PC-9 (cell line): ENCODE measurements at regions not wholly inside any gene's neighbourhood (a gene's known extent, or its start where the extent isn't known, plus 50 kb on each side); places are given as distances from the start of the nearest gene placed in this dataset.

ENCODE experiments used
- BruUV-seq: library from RNA; stranded (reverse); fragments of 400-500 nt; replicated peaks from 2 replicates; lab custom pipeline; 2021; lab: Mats Ljungman, UMichigan
- CTCF ChIA-PET: fragments of 300-600 bp; sonication (Branson Sonifier 250); formaldehyde crosslinking; loops from one replicate; lab custom pipeline; 2022; ENCODE audit warnings: antibody characterized with exemption; lab: Charles Lee
- POLR2A ChIA-PET: fragments of 300-600 bp; sonication (Branson Sonifier 250); formaldehyde crosslinking; loops from one replicate; lab custom pipeline; 2022; ENCODE audit warnings: antibody characterized with exemption; ENCODE audit not compliant: unreplicated experiment; lab: Charles Lee
- DNase-seq, 2 experiments: peaks; one replicate each; pipeline versions ENCODE4 v3.0.0 to v3.0.0-alpha.2; 2015 to 2022; ENCODE audit warnings: mixed read lengths in 1 of 2
- H2AFZ ChIP-seq: fragments of 200-600 bp; sonication (generic); 2 replicates; pipeline ENCODE4 v1.8.1; 2017; ENCODE audit warnings: antibody characterized with exemption
- H3F3A ChIP-seq: fragments of 200-600 bp; sonication (generic); 2 replicates; pipeline ENCODE4 v1.8.1; 2017; ENCODE audit warnings: antibody characterized with exemption, mild to moderate bottlenecking, low read depth; ENCODE audit not compliant: insufficient read depth
- H3K27ac ChIP-seq: fragments of 200-600 bp; sonication (generic); 2 replicates; pipeline ENCODE4 v1.6.1; 2016; ENCODE audit warnings: mixed run types
- H3K27me3 ChIP-seq: fragments of 200-600 bp; sonication (generic); 2 replicates; pipeline ENCODE4 v1.6.1; 2016; ENCODE audit warnings: low read depth, mixed run types; ENCODE audit not compliant: insufficient read depth
- H3K36me3 ChIP-seq: fragments of 200-600 bp; sonication (generic); 2 replicates; pipeline ENCODE4 v1.6.1; 2016; ENCODE audit warnings: low read depth, mixed run types
- H3K4me1 ChIP-seq: fragments of 200-600 bp; sonication (generic); replicated peaks from 2 replicates; pipeline ENCODE4 v1.6.1; 2016; ENCODE audit warnings: mixed run types; ENCODE audit not compliant: insufficient read depth
- H3K4me2 ChIP-seq: fragments of 200-600 bp; sonication (generic); 2 replicates; pipeline ENCODE4 v1.6.1; 2017; ENCODE audit warnings: mixed run types
- H3K4me3 ChIP-seq: fragments of 200-600 bp; sonication (generic); 2 replicates; pipeline ENCODE4 v1.6.1; 2016; ENCODE audit warnings: mixed run types
- H3K79me2 ChIP-seq: fragments of 200-600 bp; sonication (generic); 2 replicates; pipeline ENCODE4 v1.6.1; 2017; ENCODE audit warnings: low read depth, mixed run types
- H3K9me2 ChIP-seq: fragments of 200-600 bp; sonication (generic); 2 replicates; pipeline ENCODE4 v1.8.1; 2017; ENCODE audit warnings: mild to moderate bottlenecking; ENCODE audit not compliant: insufficient read depth
- H3K9me3 ChIP-seq: fragments of 200-600 bp; sonication (generic); 2 replicates; pipeline ENCODE4 v1.8.1; 2016; ENCODE audit warnings: low read depth; ENCODE audit not compliant: insufficient read depth
- H4K20me1 ChIP-seq: fragments of 200-600 bp; sonication (generic); 2 replicates; pipeline ENCODE4 v1.8.1; 2017; ENCODE audit not compliant: insufficient read depth
- CTCF ChIP-seq: fragments of 200-600 bp; sonication (generic); conservative IDR thresholded peaks from 2 replicates; pipeline ENCODE4 v1.6.1; 2017; ENCODE audit warnings: mixed run types, antibody characterized with exemption, mild to moderate bottlenecking, moderate library complexity
- EZH2 ChIP-seq: fragments of 200-600 bp; sonication (generic); IDR thresholded peaks from 2 replicates; pipeline ENCODE4 v1.8.0; 2017; ENCODE audit warnings: antibody characterized with exemption, low read depth
- intact Hi-C: fragments of 100-400 bp; cut with micrococcal nuclease; formaldehyde crosslinking; loops from one replicate; pipeline ENCODE4 v1.10.0; 2022; ENCODE audit not compliant: unreplicated experiment

- H3K27me3 ChIP-seq: peaks cover 3% of the 10 kb centered on the region; the same call in 1 of the 2 replicates
- no peaks in the 10 kb centered on the region for H3K79me2 ChIP-seq
- H3K9me2 ChIP-seq: no peaks in the 10 kb centered on the region
- H3K4me1 ChIP-seq: peaks cover 36% of the 10 kb centered on the region
- DNase-seq: peak in 1 of 2 experiments; percentile 83
- H3K27ac ChIP-seq: no peak overlapping the region
- ChIA-PET CTCF (no interaction called here), POLR2A (no interaction called here)
- H2AFZ ChIP-seq: no peak overlapping the region
- TF ChIP-seq EZH2 (no peak), CTCF (no peak)
- H3K4me2 ChIP-seq: peak overlapping the region; percentile 46
- H3K4me3 ChIP-seq: no peak overlapping the region
- no peaks in the 10 kb centered on the region for H4K20me1 ChIP-seq
- intact Hi-C loops: no loop called here
- H3F3A ChIP-seq: peaks cover 8% of the 10 kb centered on the region; the same call in 1 of the 2 replicates
- no TSS peak for BruUV-seq
- H3K36me3 ChIP-seq: no peaks in the 10 kb centered on the region
- no peaks in the 10 kb centered on the region for H3K9me3 ChIP-seq
Observed at GRCh38 chr20:19099596-19100545, 112.6 kb upstream of the SLC24A3 start.

GRCh38 chr20:19100975-19101374 is 111.5 kb upstream of the SLC24A3 start:
- no peak for TF ChIP-seq EZH2
- no peak for TF ChIP-seq CTCF
- Histone ChIP-seq H3K9me2 (no peaks in the 10 kb centered on the region), H3K36me3 (no peaks in the 10 kb centered on the region), H3K9me3 (no peaks in the 10 kb centered on the region), H3K4me1 (peaks cover 24% of the 10 kb centered on the region), H3K4me2 (no peak overlapping the region), H3F3A (no peaks in the 10 kb centered on the region), H3K27ac (no peak overlapping the region), H3K4me3 (no peak overlapping the region), H3K27me3 (peaks cover 3% of the 10 kb centered on the region; the same call in 1 of the 2 replicates), H3K79me2 (no peaks in the 10 kb centered on the region), H2AFZ (no peak overlapping the region), H4K20me1 (no peaks in the 10 kb centered on the region)
- POLR2A ChIA-PET: no interaction called here
- DNase-seq: no peak
- no TSS peak for BruUV-seq
- intact Hi-C loops: no loop called here
- CTCF ChIA-PET: no interaction called here

GRCh38 chr20:19104186-19104585 is 108.3 kb upstream of the SLC24A3 start:
- H3K4me3 ChIP-seq: no peak overlapping the region
- H3K9me3 ChIP-seq: no peaks in the 10 kb centered on the region
- no peak overlapping the region for H3K4me2 ChIP-seq
- no peaks in the 10 kb centered on the region for H4K20me1 ChIP-seq
- BruUV-seq: no TSS peak
- H3K27me3 ChIP-seq: peaks cover 6% of the 10 kb centered on the region; the same call in 1 of the 2 replicates
- no peaks in the 10 kb centered on the region for H3F3A ChIP-seq
- H3K79me2 ChIP-seq: no peaks in the 10 kb centered on the region
- intact Hi-C loops: no loop called here
- no peaks in the 10 kb centered on the region for H3K36me3 ChIP-seq
- TF ChIP-seq CTCF (no peak), EZH2 (no peak)
- H2AFZ ChIP-seq: no peak overlapping the region
- H3K4me1 ChIP-seq: peaks cover 12% of the 10 kb centered on the region
- H3K27ac ChIP-seq: no peak overlapping the region
- DNase-seq: no peak
- no peaks in the 10 kb centered on the region for H3K9me2 ChIP-seq
- POLR2A ChIA-PET: no interaction called here
- CTCF ChIA-PET: interaction anchor here (0.5 kb wide), 1 partner anchor 524 kb away, joined by 4 read pairs; no protein-coding TSS in a partner anchor
